Germinal center (tissue), 1 donor: ENCODE measurements at regions not wholly inside any gene's neighbourhood (a gene's known extent, or its start where the extent isn't known, plus 50 kb on each side); places are given as distances from the start of the nearest gene placed in this dataset.
"Not testable (repeated sequence)": the region's sequence is repeated elsewhere in the genome, so short reads cannot be mapped to it uniquely, and the experiment has no call there.

Experiments used
- DNase-seq: peaks from one replicate; pipeline ENCODE4 v3.0.0; 2012; ENCODE audit warnings: mixed read lengths, low spot score

DNA sequence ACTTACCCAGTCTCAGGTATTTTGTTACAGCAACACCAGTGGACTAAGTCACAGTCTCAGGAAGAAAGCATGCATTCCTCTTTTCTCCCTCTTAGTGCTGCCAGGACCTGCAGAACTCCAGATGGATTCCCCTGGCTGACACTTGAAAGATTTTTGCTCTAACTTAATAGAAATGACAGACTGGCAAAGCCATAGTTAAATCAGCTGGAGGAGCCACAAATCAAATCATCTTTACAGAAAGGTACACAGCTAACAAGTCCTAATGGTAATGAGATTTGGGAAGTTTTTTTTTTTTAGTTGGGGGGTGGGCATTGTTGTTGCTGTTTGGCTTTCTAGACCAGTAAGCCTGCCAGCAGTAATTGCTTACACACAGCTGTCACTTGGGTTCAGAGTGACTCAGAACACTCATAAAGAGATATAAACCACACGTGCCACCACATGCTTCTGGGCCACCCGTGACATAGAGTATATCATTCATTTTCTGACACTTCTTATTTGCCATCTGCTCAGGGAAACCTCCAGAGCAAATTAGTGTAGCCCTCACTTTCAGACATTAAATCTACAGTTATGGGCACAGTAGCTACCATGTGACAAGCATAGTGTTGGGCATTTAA is 72.4 kb downstream of the FH start:
- DNase-seq = no peak

GRCh38 chr1:241444836-241445235 is 74.7 kb downstream of the FH start:
- DNase-seq = no peak

GRCh38 chr1:241443561-241443960 is 76.0 kb downstream of the FH start:
- no peak for DNase-seq

- DNase-seq = no peak
Observed at GRCh38 chr1:241442686-241443085, 76.9 kb downstream of the FH start.

GRCh38 chr1:241440904-241441303 is 78.7 kb downstream of the FH start:
- DNase-seq = no peak

GRCh38 chr1:241438686-241439085 is 80.9 kb downstream of the FH start:
- DNase-seq = not testable (repeated sequence)

DNA sequence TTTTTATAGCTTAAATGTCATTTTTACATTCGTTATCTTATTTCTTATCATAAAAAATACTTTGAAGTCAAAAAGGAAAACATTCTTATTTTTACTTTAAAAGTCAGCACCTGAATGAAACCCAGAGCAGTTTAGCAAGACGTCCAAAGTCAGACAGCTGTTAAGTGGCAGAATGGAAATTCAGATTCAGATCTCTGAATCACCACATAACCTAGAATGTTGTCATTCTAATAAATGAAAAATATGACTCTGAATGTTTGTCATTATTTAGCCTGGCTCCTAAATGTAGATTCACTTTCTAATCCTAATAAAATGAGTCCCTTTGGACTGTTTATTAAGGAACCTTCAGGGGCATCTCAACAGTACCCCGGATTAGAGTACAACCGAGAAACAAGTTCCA is 75.2 kb upstream of the RGS7 start:
- DNase-seq = no peak

DNA sequence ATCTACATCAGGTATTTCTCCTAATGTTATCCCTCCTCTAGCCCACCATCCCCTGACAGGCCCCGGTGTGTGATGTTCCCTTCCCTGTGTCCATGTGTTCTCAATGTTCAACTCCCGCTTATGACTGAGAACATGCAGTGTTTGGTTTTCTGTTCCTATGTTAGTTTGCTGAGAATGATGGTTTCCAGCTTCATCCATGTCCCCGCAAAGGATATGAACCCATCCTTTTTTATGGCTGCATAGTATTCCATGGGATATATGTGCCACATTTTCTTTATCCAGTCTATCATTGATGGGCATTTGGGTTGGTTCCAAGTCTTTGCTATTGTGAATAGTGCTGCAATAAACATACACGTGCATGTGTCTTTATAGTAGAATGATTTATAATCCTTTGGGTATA is 68.1 kb upstream of the RGS7 start:
- DNase-seq = not testable (repeated sequence)

- no peak for DNase-seq
Observed at GRCh38 chr1:241424480-241424971, 67.5 kb upstream of the RGS7 start.

GRCh38 chr1:241423541-241424479 is 66.8 kb upstream of the RGS7 start:
- DNase-seq = peak; percentile 40

DNA sequence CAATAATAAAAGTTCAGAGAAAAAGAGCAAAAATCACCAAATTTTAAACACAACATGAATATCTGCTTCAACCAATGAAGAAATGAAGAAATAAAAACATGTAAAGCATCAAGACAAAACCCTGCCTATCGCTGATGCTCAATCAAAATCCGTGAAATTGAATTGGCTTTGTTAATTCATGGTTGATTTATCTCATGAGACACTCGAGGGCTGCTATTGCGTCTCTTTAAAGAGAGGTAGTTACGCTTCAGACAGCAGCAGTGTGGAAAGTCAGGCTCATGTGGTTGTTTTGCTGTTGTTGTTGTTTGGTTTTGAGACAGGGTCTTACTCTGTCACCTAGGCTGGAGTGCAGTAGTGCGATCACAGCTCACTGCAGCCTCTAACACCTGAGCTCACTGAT is 65.5 kb upstream of the RGS7 start:
- no peak for DNase-seq

DNA sequence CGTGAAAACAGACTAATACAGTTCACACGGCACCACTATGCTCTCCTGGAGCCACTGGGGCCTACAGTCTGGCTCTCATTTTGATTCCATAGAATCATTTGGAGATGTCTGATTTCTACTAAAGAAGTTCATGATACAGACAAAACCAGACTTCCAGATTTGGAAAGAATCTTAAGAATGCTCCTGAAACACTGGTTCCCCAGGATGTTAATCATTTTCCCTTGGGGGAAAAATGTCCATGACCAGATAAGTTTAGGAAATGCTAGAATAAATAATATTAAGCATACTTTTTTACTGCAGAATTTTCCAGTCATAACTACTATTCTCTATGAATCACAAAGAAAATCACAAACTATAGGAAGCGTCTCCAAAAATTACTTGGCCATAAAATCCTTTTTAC is 63.0 kb upstream of the RGS7 start:
- DNase-seq = no peak

- no peak for DNase-seq
Observed at GRCh38 chr1:241417258-241417657, 60.3 kb upstream of the RGS7 start.

GRCh38 chr1:241413974-241414373 is 57.0 kb upstream of the RGS7 start:
- DNase-seq = no peak

- DNase-seq = no peak
Observed at GRCh38 chr1:241413386-241413785, 56.4 kb upstream of the RGS7 start.

DNA sequence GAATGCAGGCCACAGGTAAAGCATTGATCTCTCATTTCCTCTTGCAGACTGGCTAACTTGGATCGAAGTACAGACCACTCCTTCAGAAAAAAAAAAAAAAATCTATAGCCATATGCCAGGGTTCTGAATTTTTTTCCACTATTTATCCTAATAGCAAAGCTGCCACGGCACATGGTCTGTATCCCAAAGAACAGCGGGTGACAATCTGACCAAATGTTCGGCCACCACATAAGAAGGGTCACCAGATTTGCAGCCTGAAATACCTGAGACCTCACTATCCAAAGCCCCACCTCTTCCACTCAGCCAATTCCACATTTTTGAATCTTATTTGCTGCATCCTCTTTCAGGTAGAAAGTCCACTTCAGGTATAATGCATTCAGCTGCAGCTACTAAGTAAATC is 55.6 kb upstream of the RGS7 start:
- DNase-seq = no peak

GRCh38 chr1:241411776-241412338 is 54.9 kb upstream of the RGS7 start:
- no peak for DNase-seq

DNA sequence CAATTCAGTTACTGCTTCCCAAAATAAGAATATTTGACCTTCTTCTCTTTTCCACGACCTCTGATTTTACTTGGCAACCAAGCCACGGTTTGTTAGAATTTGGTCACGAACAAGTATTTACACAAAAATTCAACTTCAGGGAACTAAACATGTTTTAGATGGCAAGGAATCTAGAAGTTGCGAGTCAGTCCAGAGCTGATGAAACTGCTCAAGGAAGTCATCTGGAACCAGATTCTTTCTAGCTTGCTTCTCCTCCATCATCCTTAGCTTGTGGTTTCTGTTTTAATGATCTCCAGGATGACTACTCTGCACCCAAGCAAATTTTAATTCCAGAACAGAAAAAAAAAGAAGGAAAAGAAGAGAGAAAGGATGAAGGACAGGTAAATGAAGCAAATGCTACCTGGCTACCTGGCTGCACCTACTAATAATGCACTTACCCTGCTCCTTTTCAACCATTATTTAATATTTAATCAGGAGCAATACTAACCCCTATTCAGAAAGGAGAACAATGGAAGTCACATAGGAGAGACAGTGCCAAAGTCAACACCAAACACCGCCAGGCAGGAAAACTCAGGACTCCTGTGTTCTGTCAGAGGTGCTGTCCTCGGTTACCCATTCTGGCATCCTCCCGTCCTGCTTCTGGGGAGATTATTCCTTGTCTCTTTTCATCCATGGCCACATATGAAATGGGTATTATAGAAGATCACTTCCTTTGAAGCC is 54.2 kb upstream of the RGS7 start:
- no peak for DNase-seq

- no peak for DNase-seq
Observed at GRCh38 chr1:241408170-241408569, 51.2 kb upstream of the RGS7 start.
